Astrocyte (in vitro differentiated cells and primary cell): ENCODE measurements at regions not wholly inside any gene's neighbourhood (a gene's known extent, or its start where the extent isn't known, plus 50 kb on each side); places are given as distances from the start of the nearest gene placed in this dataset.

Experiments used
- DNase-seq: peaks from one replicate; pipeline ENCODE4 v3.0.0-alpha.2; 2010; ENCODE audit warnings: low read depth
- FAIRE-seq: peaks from 2 replicates; lab custom pipeline; 2011; peaks lifted over from hg19 to GRCh38; lab: Jason Lieb, UNC
- H2AFZ ChIP-seq: 2 replicates; pipeline ENCODE4 v1.6.0; 2012; ENCODE audit warnings: low read depth, low read length, inconsistent platforms
- H3K27ac ChIP-seq: 2 replicates; pipeline ENCODE4 v1.5.1; 2011; ENCODE audit warnings: low read depth, low read length, inconsistent platforms
- H3K27me3 ChIP-seq: 2 replicates; pipeline ENCODE4 v1.6.0; 2011; ENCODE audit warnings: low read length, inconsistent platforms; ENCODE audit not compliant: insufficient read depth
- H3K36me3 ChIP-seq: 2 replicates; pipeline ENCODE4 v1.5.1; 2011; ENCODE audit warnings: low read length, inconsistent platforms; ENCODE audit not compliant: insufficient read depth
- H3K4me1 ChIP-seq: 2 replicates; pipeline ENCODE4 v1.5.1; 2011; ENCODE audit warnings: low read length, inconsistent platforms; ENCODE audit not compliant: insufficient read depth
- H3K4me2 ChIP-seq: 2 replicates; pipeline ENCODE4 v1.6.0; 2012; ENCODE audit warnings: low read length, inconsistent platforms
- H3K4me3 ChIP-seq: 2 replicates; pipeline ENCODE4 v1.5.1; 2011; ENCODE audit warnings: low read depth, mild to moderate bottlenecking, low read length, inconsistent platforms; ENCODE audit not compliant: insufficient read depth
- H3K79me2 ChIP-seq: 2 replicates; pipeline ENCODE4 v1.6.0; 2012; ENCODE audit warnings: mild to moderate bottlenecking, low read length, inconsistent platforms; ENCODE audit not compliant: insufficient read depth
- H3K9ac ChIP-seq: 2 replicates; pipeline ENCODE4 v1.6.0; 2012; ENCODE audit warnings: mild to moderate bottlenecking, low read length, inconsistent platforms
- H3K9me3 ChIP-seq: 2 replicates; pipeline ENCODE4 v1.5.1; 2012; ENCODE audit warnings: low read depth, mild to moderate bottlenecking, low read length, inconsistent platforms; ENCODE audit not compliant: insufficient read depth
- H4K20me1 ChIP-seq: 2 replicates; pipeline ENCODE4 v1.6.0; 2012; ENCODE audit warnings: low read length, inconsistent platforms; ENCODE audit not compliant: insufficient read depth
- H3K27ac Mint-ChIP-seq: one replicate; pipeline ENCODE4 v1.8.0; 2021; ENCODE audit warnings: mild to moderate bottlenecking, mixed read lengths; ENCODE audit not compliant: unreplicated experiment
- H3K27me3 Mint-ChIP-seq: one replicate; pipeline ENCODE4 v1.8.0; 2021; ENCODE audit warnings: low read depth, mixed read lengths; ENCODE audit not compliant: unreplicated experiment
- H3K36me3 Mint-ChIP-seq: one replicate; pipeline ENCODE4 v1.8.0; 2021; ENCODE audit warnings: low read depth, mixed read lengths; ENCODE audit not compliant: unreplicated experiment
- H3K4me1 Mint-ChIP-seq: one replicate; pipeline ENCODE4 v1.8.0; 2021; ENCODE audit warnings: low read depth, mixed read lengths; ENCODE audit not compliant: unreplicated experiment
- H3K4me3 Mint-ChIP-seq: one replicate; pipeline ENCODE4 v1.8.0; 2021; ENCODE audit warnings: mild to moderate bottlenecking, moderate library complexity, mixed read lengths; ENCODE audit not compliant: unreplicated experiment
- H3K9me3 Mint-ChIP-seq: one replicate; pipeline ENCODE4 v1.8.0; 2021; ENCODE audit warnings: mild to moderate bottlenecking, mixed read lengths; ENCODE audit not compliant: unreplicated experiment
- CTCF ChIP-seq: IDR thresholded peaks from 2 replicates; pipeline ENCODE4 v1.5.1; 2011; ENCODE audit warnings: low read depth, mild to moderate bottlenecking, inconsistent platforms, low read length, moderate library complexity; ENCODE audit not compliant: insufficient read depth
- EZH2 ChIP-seq: IDR thresholded peaks from 2 replicates; pipeline ENCODE4 v1.6.1; 2012; ENCODE audit warnings: mild to moderate bottlenecking, low read length, inconsistent platforms; ENCODE audit not compliant: insufficient read depth

DNA sequence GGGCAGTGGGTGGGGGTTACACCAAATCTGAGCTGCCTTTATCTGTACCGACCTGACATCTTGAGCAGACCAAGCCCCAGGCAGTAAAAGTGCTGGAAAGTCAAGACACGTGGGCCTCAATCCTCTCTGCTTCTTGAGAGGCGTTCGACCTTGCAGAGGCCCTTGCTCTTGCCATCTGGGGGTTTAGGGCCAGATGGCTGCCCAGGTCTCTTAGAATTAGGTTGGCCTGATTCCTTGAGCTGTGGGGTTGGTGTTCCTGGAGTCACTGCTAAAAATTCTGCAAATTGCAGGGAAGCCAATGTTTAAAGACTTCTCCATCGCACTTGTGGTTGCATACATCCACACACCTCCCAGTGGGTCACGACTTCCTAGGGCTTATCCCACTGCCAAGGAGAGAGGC is 238.2 kb upstream of the ASIC2 start:
- H3K9ac ChIP-seq: no peak overlapping the region
- no peaks in the 10 kb centered on the region for H3K9me3 ChIP-seq
- Mint-ChIP-seq H3K27me3 (peaks cover 38% of the 10 kb centered on the region), H3K27ac (no peak overlapping the region), H3K4me1 (peaks cover 2% of the 10 kb centered on the region), H3K9me3 (peaks cover 13% of the 10 kb centered on the region), H3K36me3 (no peaks in the 10 kb centered on the region), H3K4me3 (no peak overlapping the region)
- H3K4me2 ChIP-seq: no peak overlapping the region
- H3K27ac ChIP-seq: no peak overlapping the region
- H3K36me3 ChIP-seq: no peaks in the 10 kb centered on the region
- no peak overlapping the region for H2AFZ ChIP-seq
- H3K4me1 ChIP-seq: no peaks in the 10 kb centered on the region
- no peak for DNase-seq
- H3K79me2 ChIP-seq: no peaks in the 10 kb centered on the region
- no peak overlapping the region for H3K4me3 ChIP-seq
- FAIRE-seq: no peak
- no peaks in the 10 kb centered on the region for H3K27me3 ChIP-seq
- no peaks in the 10 kb centered on the region for H4K20me1 ChIP-seq
- no peak for TF ChIP-seq CTCF
- TF ChIP-seq EZH2: no peak

DNA sequence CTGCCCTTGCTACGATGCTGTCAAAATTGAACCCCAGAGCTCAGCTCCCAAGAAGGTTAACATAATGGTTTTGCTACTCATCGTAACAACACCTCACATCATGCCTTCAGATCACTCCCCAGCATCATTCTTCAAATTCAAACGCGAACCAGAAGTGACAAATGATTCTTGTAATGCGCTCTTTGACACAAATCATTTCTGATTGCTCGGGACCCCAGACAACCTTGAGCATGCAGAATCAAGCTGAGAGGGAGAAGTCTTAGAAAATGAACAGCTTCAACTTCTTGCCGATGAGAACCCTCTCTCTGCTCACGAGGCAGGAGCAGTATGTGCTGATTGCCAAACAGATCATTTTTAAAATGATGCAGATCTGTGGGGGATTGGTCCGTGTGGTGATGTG is 241.0 kb upstream of the ASIC2 start:
- no peak overlapping the region for H3K4me3 ChIP-seq
- H3K9me3 Mint-ChIP-seq: peaks cover 1% of the 10 kb centered on the region
- H3K27ac Mint-ChIP-seq: no peak overlapping the region
- no peaks in the 10 kb centered on the region for H3K36me3 ChIP-seq
- H3K4me1 ChIP-seq: no peaks in the 10 kb centered on the region
- H4K20me1 ChIP-seq: no peaks in the 10 kb centered on the region
- H3K9me3 ChIP-seq: no peaks in the 10 kb centered on the region
- H3K9ac ChIP-seq: no peak overlapping the region
- no peaks in the 10 kb centered on the region for H3K27me3 ChIP-seq
- H3K36me3 Mint-ChIP-seq: no peaks in the 10 kb centered on the region
- TF ChIP-seq EZH2: no peak
- no peak for TF ChIP-seq CTCF
- H2AFZ ChIP-seq: no peak overlapping the region
- H3K4me2 ChIP-seq: no peak overlapping the region
- H3K4me3 Mint-ChIP-seq: no peak overlapping the region
- no peaks in the 10 kb centered on the region for H3K79me2 ChIP-seq
- H3K4me1 Mint-ChIP-seq: no peaks in the 10 kb centered on the region
- peaks cover 32% of the 10 kb centered on the region for H3K27me3 Mint-ChIP-seq
- no peak overlapping the region for H3K27ac ChIP-seq
- FAIRE-seq: no peak
- no peak for DNase-seq

- no peaks in the 10 kb centered on the region for H3K9me3 Mint-ChIP-seq
These were observed 252.0 kb upstream of the ASIC2 start for GRCh38 chr17:33545124-33545523.

More at GRCh38 chr17:33545124-33545523, 252.0 kb upstream of the ASIC2 start:
- no peaks in the 10 kb centered on the region for H3K36me3 Mint-ChIP-seq
- Histone ChIP-seq H3K79me2 (no peaks in the 10 kb centered on the region), H3K4me1 (no peaks in the 10 kb centered on the region), H3K9ac (no peak overlapping the region), H2AFZ (no peak overlapping the region), H3K36me3 (no peaks in the 10 kb centered on the region), H3K9me3 (no peaks in the 10 kb centered on the region), H4K20me1 (no peaks in the 10 kb centered on the region), H3K27ac (no peak overlapping the region), H3K4me3 (no peak overlapping the region), H3K4me2 (no peak overlapping the region), H3K27me3 (no peaks in the 10 kb centered on the region)
- no peak for DNase-seq
- no peak overlapping the region for H3K4me3 Mint-ChIP-seq
- FAIRE-seq: no peak
- peaks cover 38% of the 10 kb centered on the region for H3K27me3 Mint-ChIP-seq
- H3K27ac Mint-ChIP-seq: no peak overlapping the region
- H3K4me1 Mint-ChIP-seq: no peaks in the 10 kb centered on the region
- TF ChIP-seq EZH2 (no peak), CTCF (no peak)
